ENCODE measurements at regions not wholly inside any gene's neighbourhood (a gene's known extent, or its start where the extent isn't known, plus 50 kb on each side); places are given as distances from the start of the nearest gene placed in this dataset.

- 100% methylated on average over 2 of the region's 2 CpGs for WGBS (ENCODE audit: insufficient coverage, low coverage, low lambda C conversion rate, missing lambda C conversion rate)
Measured at GRCh38 chr9:126219166-126219565, 107.5 kb upstream of the MVB12B start.

GRCh38 chr9:126219648-126220063, 107.0 kb upstream of the MVB12B start:
- peak in 1 of 3 donors; percentile 25 for DNase-seq
- H3K4me1 ChIP-seq = no peaks in the 10 kb centered on the region
- 82% methylated on average over 10 of the region's 11 CpGs for WGBS (ENCODE audit: insufficient coverage, low coverage, low lambda C conversion rate, missing lambda C conversion rate)
- H3K9me3 ChIP-seq = no peaks in the 10 kb centered on the region
- H3K27me3 ChIP-seq = peaks cover 0 to 14% of the 10 kb centered on the region in 2 donors
- H3K4me3 ChIP-seq = no peak overlapping the region
- no peak for ATAC-seq
- TF ChIP-seq CTCF (IDR thresholded peaks at IDR 0.05) = no peak
- no peak for TF ChIP-seq POLR2A (IDR thresholded peaks at IDR 0.05)
- intact Hi-C loops (cut with DNase I) = no loop called here
- no peaks in the 10 kb centered on the region for H3K36me3 ChIP-seq
- H3K27ac ChIP-seq = no peak overlapping the region

More at GRCh38 chr9:126219166-126219565, 107.5 kb upstream of the MVB12B start:
- Histone ChIP-seq H3K9me3 (no peaks in the 10 kb centered on the region), H3K4me1 (no peaks in the 10 kb centered on the region), H3K36me3 (no peaks in the 10 kb centered on the region), H3K27me3 (peaks cover 0 to 14% of the 10 kb centered on the region in 2 donors), H3K27ac (no peak overlapping the region), H3K4me3 (no peak overlapping the region)
- ATAC-seq (peak in 1 of 4 donors; percentile 23), DNase-seq (no peak)
- TF ChIP-seq POLR2A (IDR thresholded peaks at IDR 0.05) = no peak
- intact Hi-C loops (cut with DNase I) = no loop called here

GRCh38 chr9:126221480-126221879, 105.1 kb upstream of the MVB12B start:
- no peak for TF ChIP-seq POLR2A (IDR thresholded peaks at IDR 0.05)
- TF ChIP-seq CTCF (IDR thresholded peaks at IDR 0.05) = no peak
- DNase-seq (no peak), ATAC-seq (no peak)
- Histone ChIP-seq H3K36me3 (no peaks in the 10 kb centered on the region), H3K27me3 (peaks cover 0 to 14% of the 10 kb centered on the region in 2 donors), H3K4me3 (no peak overlapping the region), H3K4me1 (no peaks in the 10 kb centered on the region), H3K27ac (no peak overlapping the region), H3K9me3 (no peaks in the 10 kb centered on the region)
- WGBS (ENCODE audit: insufficient coverage, low coverage, low lambda C conversion rate, missing lambda C conversion rate) = 44% methylated on average over 1 of the region's 2 CpGs
- intact Hi-C loops (cut with DNase I) = no loop called here

GRCh38 chr9:126222363-126222834, 104.2 kb upstream of the MVB12B start:
- no peaks in the 10 kb centered on the region for H3K36me3 ChIP-seq
- intact Hi-C loops (cut with DNase I) = no loop called here
- TF ChIP-seq CTCF (IDR thresholded peaks at IDR 0.05) (no peak), POLR2A (IDR thresholded peaks at IDR 0.05) (no peak)
- no peak overlapping the region for H3K4me3 ChIP-seq
- DNase-seq = peak in 1 of 3 donors; percentile 26
- H3K27ac ChIP-seq = no peak overlapping the region
- peaks cover 0 to 14% of the 10 kb centered on the region in 2 donors for H3K27me3 ChIP-seq
- no peaks in the 10 kb centered on the region for H3K9me3 ChIP-seq
- no peak for ATAC-seq
- H3K4me1 ChIP-seq = no peaks in the 10 kb centered on the region
- WGBS (ENCODE audit: insufficient coverage, low coverage, low lambda C conversion rate, missing lambda C conversion rate) = 10% methylated on average over 20 of the region's 26 CpGs

- no peak overlapping the region for H3K4me3 ChIP-seq
- no peaks in the 10 kb centered on the region for H3K4me1 ChIP-seq
- H3K36me3 ChIP-seq = no peaks in the 10 kb centered on the region
- no peaks in the 10 kb centered on the region for H3K9me3 ChIP-seq
- peak in 1 of 3 donors; percentile 31 for DNase-seq
- H3K27ac ChIP-seq = no peak overlapping the region
- 23% methylated on average over 17 of the region's 29 CpGs for WGBS (ENCODE audit: insufficient coverage, low coverage, low lambda C conversion rate, missing lambda C conversion rate)
- ATAC-seq = no peak
- no peak for TF ChIP-seq POLR2A (IDR thresholded peaks at IDR 0.05)
- TF ChIP-seq CTCF (IDR thresholded peaks at IDR 0.05) = no peak
- peaks cover 0 to 14% of the 10 kb centered on the region in 2 donors for H3K27me3 ChIP-seq
- intact Hi-C loops (cut with DNase I) = no loop called here
Measured at GRCh38 chr9:126222835-126223431, 103.7 kb upstream of the MVB12B start.

Data from right lobe of liver (tissue), 6 donors.